ENCODE measurements at regions not wholly inside any gene's neighbourhood (a gene's known extent, or its start where the extent isn't known, plus 50 kb on each side); places are given as distances from the start of the nearest gene placed in this dataset.
A peak's percentile ranks its signal among the peaks of the same experiment; 100 is the strongest.

DNA sequence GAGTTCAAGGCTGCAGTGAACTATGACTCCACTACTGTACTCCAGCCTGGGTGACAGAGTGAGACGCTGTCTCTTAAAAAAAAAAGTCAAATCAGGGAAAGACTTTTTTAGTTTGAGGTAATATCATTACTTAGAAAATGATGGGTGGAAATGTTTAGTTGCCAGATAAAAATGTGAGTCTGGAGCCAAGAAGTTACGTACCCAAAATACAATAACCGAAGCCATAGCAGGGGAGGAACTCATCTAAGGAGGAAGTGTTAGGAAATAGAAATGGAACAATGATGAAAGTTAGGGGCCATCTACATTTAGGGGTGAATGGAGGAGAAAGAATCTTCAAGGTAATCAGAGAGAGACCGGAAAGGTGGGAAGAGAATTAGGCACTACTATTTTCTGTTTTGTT is 98.8 kb downstream of the DACT1 start:
- dilution Hi-C loops (cut with MboI; ENCODE audit: extremely low pct_ligation_motif_present, low sequenced_read_pairs): no loop called here

GRCh38 chr14:58737511-58737910 is 99.7 kb downstream of the DACT1 start:
- DNase-seq (ENCODE audit: low read depth, low spot score) (no peak), FAIRE-seq (no peak)
- no peak for TF ChIP-seq EZH2 (IDR thresholded peaks at IDR 0.05; ENCODE audit: low read length)
- TF ChIP-seq, protein P1, sequence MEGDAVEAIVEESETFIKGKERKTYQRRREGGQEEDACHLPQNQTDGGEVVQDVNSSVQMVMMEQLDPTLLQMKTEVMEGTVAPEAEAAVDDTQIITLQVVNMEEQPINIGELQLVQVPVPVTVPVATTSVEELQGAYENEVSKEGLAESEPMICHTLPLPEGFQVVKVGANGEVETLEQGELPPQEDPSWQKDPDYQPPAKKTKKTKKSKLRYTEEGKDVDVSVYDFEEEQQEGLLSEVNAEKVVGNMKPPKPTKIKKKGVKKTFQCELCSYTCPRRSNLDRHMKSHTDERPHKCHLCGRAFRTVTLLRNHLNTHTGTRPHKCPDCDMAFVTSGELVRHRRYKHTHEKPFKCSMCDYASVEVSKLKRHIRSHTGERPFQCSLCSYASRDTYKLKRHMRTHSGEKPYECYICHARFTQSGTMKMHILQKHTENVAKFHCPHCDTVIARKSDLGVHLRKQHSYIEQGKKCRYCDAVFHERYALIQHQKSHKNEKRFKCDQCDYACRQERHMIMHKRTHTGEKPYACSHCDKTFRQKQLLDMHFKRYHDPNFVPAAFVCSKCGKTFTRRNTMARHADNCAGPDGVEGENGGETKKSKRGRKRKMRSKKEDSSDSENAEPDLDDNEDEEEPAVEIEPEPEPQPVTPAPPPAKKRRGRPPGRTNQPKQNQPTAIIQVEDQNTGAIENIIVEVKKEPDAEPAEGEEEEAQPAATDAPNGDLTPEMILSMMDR (optimal IDR thresholded peaks at IDR 0.05 in 1 of 3, IDR thresholded peaks at IDR 0.05 in 1 of 3, conservative IDR thresholded peaks at IDR 0.05 in 1 of 3; ENCODE audit: extremely low read depth in 1 of 3, insufficient read depth in 2 of 3, low read length in 3 of 3): no peak
- no peak overlapping the region for H3K9ac ChIP-seq (ENCODE audit: control insufficient read depth, extremely low read depth, insufficient read depth, low read length)
- H3K4me3 ChIP-seq (ENCODE audit: control insufficient read depth in 2 of 3, extremely low read depth in 1 of 3, insufficient read depth in 2 of 3, low read depth in 1 of 3, low read length in 3 of 3): no peak overlapping the region
- H3K79me2 ChIP-seq (ENCODE audit: control insufficient read depth, insufficient read depth, low read length): no peaks in the 10 kb centered on the region
- H3K9me1 ChIP-seq (ENCODE audit: control insufficient read depth, extremely low read depth, insufficient read depth, low read length): no peaks in the 10 kb centered on the region
- H3K36me3 ChIP-seq (ENCODE audit: control insufficient read depth in 2 of 2, extremely low read depth in 1 of 2, insufficient read depth in 2 of 2, low read length in 2 of 2): no peaks in the 10 kb centered on the region
- H3K27ac ChIP-seq (ENCODE audit: control insufficient read depth, insufficient read depth, low read length): peak overlapping the region; percentile 15
- no peak overlapping the region for H3K4me2 ChIP-seq (ENCODE audit: control insufficient read depth, extremely low read depth, insufficient read depth, low read depth, low read length)
- H3K4me1 ChIP-seq (ENCODE audit: control insufficient read depth, extremely low read depth, insufficient read depth, low read length): peaks cover 12% of the 10 kb centered on the region
- peaks cover 3% of the 10 kb centered on the region for H3K27me3 ChIP-seq (ENCODE audit: control insufficient read depth, extremely low read depth, insufficient read depth, low read length)
- dilution Hi-C loops (cut with MboI; ENCODE audit: extremely low pct_ligation_motif_present, low sequenced_read_pairs): no loop called here
- H4K20me1 ChIP-seq (ENCODE audit: control insufficient read depth, extremely low read depth, insufficient read depth, low read length): no peaks in the 10 kb centered on the region
- no peak overlapping the region for H2AFZ ChIP-seq (ENCODE audit: control insufficient read depth, low read length)
- no peaks in the 10 kb centered on the region for H3K9me3 ChIP-seq (ENCODE audit: control insufficient read depth, low read depth, low read length)

More for the DNA sequence above, 98.8 kb downstream of the DACT1 start:
- Histone ChIP-seq H4K20me1 (ENCODE audit: control insufficient read depth, extremely low read depth, insufficient read depth, low read length) (no peaks in the 10 kb centered on the region), H3K9ac (ENCODE audit: control insufficient read depth, extremely low read depth, insufficient read depth, low read length) (no peak overlapping the region), H2AFZ (ENCODE audit: control insufficient read depth, low read length) (no peak overlapping the region), H3K9me3 (ENCODE audit: control insufficient read depth, low read depth, low read length) (no peaks in the 10 kb centered on the region), H3K4me1 (ENCODE audit: control insufficient read depth, extremely low read depth, insufficient read depth, low read length) (peaks cover 20% of the 10 kb centered on the region), H3K79me2 (ENCODE audit: control insufficient read depth, insufficient read depth, low read length) (no peaks in the 10 kb centered on the region), H3K27me3 (ENCODE audit: control insufficient read depth, extremely low read depth, insufficient read depth, low read length) (peaks cover 3% of the 10 kb centered on the region), H3K4me3 (ENCODE audit: control insufficient read depth in 2 of 3, extremely low read depth in 1 of 3, insufficient read depth in 2 of 3, low read depth in 1 of 3, low read length in 3 of 3) (no peak overlapping the region), H3K9me1 (ENCODE audit: control insufficient read depth, extremely low read depth, insufficient read depth, low read length) (no peaks in the 10 kb centered on the region), H3K27ac (ENCODE audit: control insufficient read depth, insufficient read depth, low read length) (no peak overlapping the region), H3K36me3 (ENCODE audit: control insufficient read depth in 2 of 2, extremely low read depth in 1 of 2, insufficient read depth in 2 of 2, low read length in 2 of 2) (no peaks in the 10 kb centered on the region), H3K4me2 (ENCODE audit: control insufficient read depth, extremely low read depth, insufficient read depth, low read depth, low read length) (no peak overlapping the region)
- TF ChIP-seq EZH2 (IDR thresholded peaks at IDR 0.05; ENCODE audit: low read length): no peak
- DNase-seq (ENCODE audit: low read depth, low spot score): no peak
- FAIRE-seq: no peak

GRCh38 chr14:58738189-58738836 is 100.6 kb downstream of the DACT1 start:
- H3K9me3 ChIP-seq (ENCODE audit: control insufficient read depth, low read depth, low read length): no peaks in the 10 kb centered on the region
- peaks cover 12% of the 10 kb centered on the region for H3K4me1 ChIP-seq (ENCODE audit: control insufficient read depth, extremely low read depth, insufficient read depth, low read length)
- H3K27me3 ChIP-seq (ENCODE audit: control insufficient read depth, extremely low read depth, insufficient read depth, low read length): peaks cover 3% of the 10 kb centered on the region
- TF ChIP-seq, protein P1 (optimal IDR thresholded peaks at IDR 0.05 in 1 of 3, IDR thresholded peaks at IDR 0.05 in 1 of 3, conservative IDR thresholded peaks at IDR 0.05 in 1 of 3; ENCODE audit: extremely low read depth in 1 of 3, insufficient read depth in 2 of 3, low read length in 3 of 3): no peak
- no peak for TF ChIP-seq EZH2 (IDR thresholded peaks at IDR 0.05; ENCODE audit: low read length)
- no peak overlapping the region for H3K4me3 ChIP-seq (ENCODE audit: control insufficient read depth in 2 of 3, extremely low read depth in 1 of 3, insufficient read depth in 2 of 3, low read depth in 1 of 3, low read length in 3 of 3)
- DNase-seq (ENCODE audit: low read depth, low spot score) (peak; percentile 26), FAIRE-seq (peak; percentile 88)
- no peak overlapping the region for H3K9ac ChIP-seq (ENCODE audit: control insufficient read depth, extremely low read depth, insufficient read depth, low read length)
- H2AFZ ChIP-seq (ENCODE audit: control insufficient read depth, low read length): no peak overlapping the region
- no peaks in the 10 kb centered on the region for H4K20me1 ChIP-seq (ENCODE audit: control insufficient read depth, extremely low read depth, insufficient read depth, low read length)
- H3K9me1 ChIP-seq (ENCODE audit: control insufficient read depth, extremely low read depth, insufficient read depth, low read length): no peaks in the 10 kb centered on the region
- H3K27ac ChIP-seq (ENCODE audit: control insufficient read depth, insufficient read depth, low read length): peak overlapping the region; percentile 15
- H3K4me2 ChIP-seq (ENCODE audit: control insufficient read depth, extremely low read depth, insufficient read depth, low read depth, low read length): no peak overlapping the region
- dilution Hi-C loops (cut with MboI; ENCODE audit: extremely low pct_ligation_motif_present, low sequenced_read_pairs): no loop called here
- H3K36me3 ChIP-seq (ENCODE audit: control insufficient read depth in 2 of 2, extremely low read depth in 1 of 2, insufficient read depth in 2 of 2, low read length in 2 of 2): no peaks in the 10 kb centered on the region
- no peaks in the 10 kb centered on the region for H3K79me2 ChIP-seq (ENCODE audit: control insufficient read depth, insufficient read depth, low read length)

All from keratinocyte (primary cell).